ENCODE measurements at regions not wholly inside any gene's neighbourhood (a gene's known extent, or its start where the extent isn't known, plus 50 kb on each side); places are given as distances from the start of the nearest gene placed in this dataset.

GRCh38 chr5:125376059-125376641, 629.7 kb upstream of the ZNF608 start:
- no peak overlapping the region for H3K27ac ChIP-seq
- no peak for DNase-seq (ENCODE audit: low read depth, low spot score)

- no peak overlapping the region for H3K27ac ChIP-seq
- DNase-seq (ENCODE audit: low read depth, low spot score) = no peak
Observed at GRCh38 chr5:125377141-125377540, 630.7 kb upstream of the ZNF608 start.

- DNase-seq (ENCODE audit: low read depth, low spot score) = no peak
- no peak overlapping the region for H3K27ac ChIP-seq
Observed at GRCh38 chr5:125381290-125381689, 634.9 kb upstream of the ZNF608 start.

DNA sequence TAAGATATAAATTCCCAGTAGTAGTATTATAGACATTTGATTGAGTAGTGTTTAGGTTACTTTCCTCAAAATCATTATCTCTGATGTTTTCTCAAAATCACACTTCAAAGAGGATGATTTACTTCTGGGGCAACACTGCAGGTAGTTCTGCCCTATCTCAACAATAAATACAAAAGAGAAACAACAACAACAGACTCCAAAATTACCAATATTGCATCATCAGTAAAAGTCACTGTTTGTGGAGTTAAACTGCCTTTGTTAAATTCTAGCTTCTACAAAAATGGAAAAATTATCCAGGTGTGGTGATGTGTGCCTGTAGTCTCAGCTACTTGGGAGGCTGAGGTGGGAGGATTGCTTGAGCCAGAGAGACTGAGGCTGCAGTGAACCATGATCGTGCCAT, 637.6 kb upstream of the ZNF608 start:
- H3K27ac ChIP-seq = no peak overlapping the region

GRCh38 chr5:125390326-125390725, 643.9 kb upstream of the ZNF608 start:
- no peak for DNase-seq (ENCODE audit: low read depth, low spot score)

More for the DNA sequence above, 637.6 kb upstream of the ZNF608 start:
- no peak for DNase-seq (ENCODE audit: low read depth, low spot score)

DNA sequence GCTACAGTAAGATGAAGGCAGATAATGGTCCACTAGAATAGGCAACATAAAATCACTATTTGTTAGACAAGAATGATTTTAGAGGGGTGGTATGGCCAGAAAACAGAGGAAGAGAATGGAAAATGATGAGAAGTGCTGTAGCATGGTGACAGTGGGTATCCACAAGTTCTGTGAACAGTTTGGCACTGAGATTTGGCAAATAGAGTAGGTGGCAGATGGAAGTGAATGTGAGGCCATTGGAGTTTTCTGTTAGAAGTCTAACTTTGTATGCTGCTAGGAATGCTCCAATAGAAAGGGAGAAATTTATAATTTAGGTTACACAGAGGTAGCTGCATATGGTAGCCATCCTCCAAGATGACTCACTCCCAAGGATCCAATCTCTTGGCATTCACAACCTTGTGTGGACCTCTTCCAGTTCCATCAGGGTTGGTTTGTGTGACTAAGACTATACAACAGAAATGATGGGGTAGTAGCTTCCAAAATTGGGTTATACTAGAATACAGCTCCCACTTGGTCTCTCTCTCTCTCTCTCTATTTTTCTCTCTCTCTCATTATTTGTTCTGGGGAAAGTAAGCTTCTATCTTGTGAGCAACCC, 646.9 kb upstream of the ZNF608 start:
- DNase-seq (ENCODE audit: low read depth, low spot score) = no peak
- no peak overlapping the region for H3K27ac ChIP-seq

More at GRCh38 chr5:125390326-125390725, 643.9 kb upstream of the ZNF608 start:
- no peak overlapping the region for H3K27ac ChIP-seq

- peak overlapping the region; percentile 70 for H3K27ac ChIP-seq
- no peak for DNase-seq (ENCODE audit: low read depth, low spot score)
Observed at GRCh38 chr5:125394661-125395280, 648.3 kb upstream of the ZNF608 start.

DNA sequence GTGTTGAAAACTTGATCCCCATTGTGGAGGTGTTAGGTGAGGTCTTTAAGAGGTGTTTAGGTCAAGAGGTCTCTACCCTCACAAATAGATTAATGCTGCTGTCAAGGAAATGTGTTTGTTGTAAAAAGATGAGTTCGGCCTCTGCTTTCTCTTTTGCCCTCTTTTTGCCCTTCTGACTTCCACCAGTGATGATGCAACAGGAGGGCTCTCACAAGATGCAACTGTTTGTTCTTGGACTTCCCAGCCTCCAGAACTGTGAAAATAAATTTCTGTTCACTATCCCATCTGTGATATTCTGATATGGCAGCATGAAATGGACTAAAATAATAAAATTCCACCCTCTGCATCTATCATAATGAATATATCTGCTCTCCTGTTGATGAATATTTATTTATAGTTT, 650.0 kb upstream of the ZNF608 start:
- H3K27ac ChIP-seq = no peak overlapping the region
- DNase-seq (ENCODE audit: low read depth, low spot score) = no peak

DNA sequence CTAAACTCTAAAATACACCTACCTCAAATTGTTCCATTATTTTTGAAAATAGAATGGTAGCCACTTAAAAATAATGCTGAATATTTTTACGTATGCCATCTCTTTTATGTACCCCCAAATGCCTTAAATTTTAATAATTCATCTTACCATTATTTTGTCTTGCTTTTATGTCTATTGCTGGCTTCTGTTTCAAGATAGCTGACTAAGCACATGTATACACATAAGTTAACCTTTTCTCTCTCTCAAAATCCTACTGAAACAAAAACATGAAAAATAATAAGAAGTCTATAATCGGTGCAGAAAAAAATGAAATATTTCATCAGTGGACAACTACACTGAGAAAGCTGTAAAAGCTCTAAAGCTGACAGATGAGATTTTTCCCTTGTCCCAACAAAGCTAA, 652.0 kb upstream of the ZNF608 start:
- no peak overlapping the region for H3K27ac ChIP-seq
- DNase-seq (ENCODE audit: low read depth, low spot score) = no peak

DNA sequence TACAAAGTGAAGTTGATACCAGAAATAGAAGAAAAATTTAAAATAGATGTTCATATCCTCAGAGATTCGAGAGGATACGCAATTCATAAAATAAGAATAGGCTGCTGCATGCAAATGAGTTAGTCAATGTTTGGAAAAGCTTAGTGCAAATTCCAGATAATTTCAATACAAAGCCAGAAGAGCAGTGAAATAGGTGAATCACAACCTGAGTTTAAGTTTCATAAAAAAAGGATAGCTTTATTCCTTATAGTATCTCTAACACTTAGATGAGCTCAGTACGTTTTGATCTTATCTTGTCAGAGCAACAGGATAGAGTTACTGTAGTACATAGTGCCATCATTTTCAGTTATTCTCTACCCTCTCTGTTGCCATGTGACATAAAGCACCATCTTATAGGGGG, 653.4 kb upstream of the ZNF608 start:
- peak overlapping the region; percentile 75 for H3K27ac ChIP-seq
- DNase-seq (ENCODE audit: low read depth, low spot score) = no peak

GRCh38 chr5:125401724-125402622, 655.5 kb upstream of the ZNF608 start:
- no peak for DNase-seq (ENCODE audit: low read depth, low spot score)
- H3K27ac ChIP-seq = peak overlapping the region; percentile 75

GRCh38 chr5:125402787-125403186, 656.3 kb upstream of the ZNF608 start:
- DNase-seq (ENCODE audit: low read depth, low spot score) = no peak

DNA sequence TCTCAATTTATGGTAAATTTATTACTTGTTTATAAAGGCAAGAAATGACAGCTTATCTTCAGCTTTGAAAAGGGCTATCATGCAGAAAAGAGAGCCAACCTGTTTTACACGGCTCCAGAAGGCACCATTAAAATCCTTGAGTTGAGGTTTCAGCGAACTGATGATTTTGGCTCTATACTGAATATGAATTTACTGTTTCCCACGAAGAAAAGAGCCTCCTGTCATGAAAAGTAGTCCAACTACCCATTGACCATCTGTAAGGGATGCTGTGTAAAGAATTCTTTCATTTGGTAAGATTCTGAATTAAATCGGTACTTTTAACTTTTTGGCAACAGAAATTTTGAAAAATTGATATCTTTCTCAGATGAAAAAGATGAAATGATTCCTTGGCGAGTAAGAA, 657.6 kb upstream of the ZNF608 start:
- no peak for DNase-seq (ENCODE audit: low read depth, low spot score)
- no peak overlapping the region for H3K27ac ChIP-seq

More at GRCh38 chr5:125402787-125403186, 656.3 kb upstream of the ZNF608 start:
- peak overlapping the region; percentile 75 for H3K27ac ChIP-seq

DNA sequence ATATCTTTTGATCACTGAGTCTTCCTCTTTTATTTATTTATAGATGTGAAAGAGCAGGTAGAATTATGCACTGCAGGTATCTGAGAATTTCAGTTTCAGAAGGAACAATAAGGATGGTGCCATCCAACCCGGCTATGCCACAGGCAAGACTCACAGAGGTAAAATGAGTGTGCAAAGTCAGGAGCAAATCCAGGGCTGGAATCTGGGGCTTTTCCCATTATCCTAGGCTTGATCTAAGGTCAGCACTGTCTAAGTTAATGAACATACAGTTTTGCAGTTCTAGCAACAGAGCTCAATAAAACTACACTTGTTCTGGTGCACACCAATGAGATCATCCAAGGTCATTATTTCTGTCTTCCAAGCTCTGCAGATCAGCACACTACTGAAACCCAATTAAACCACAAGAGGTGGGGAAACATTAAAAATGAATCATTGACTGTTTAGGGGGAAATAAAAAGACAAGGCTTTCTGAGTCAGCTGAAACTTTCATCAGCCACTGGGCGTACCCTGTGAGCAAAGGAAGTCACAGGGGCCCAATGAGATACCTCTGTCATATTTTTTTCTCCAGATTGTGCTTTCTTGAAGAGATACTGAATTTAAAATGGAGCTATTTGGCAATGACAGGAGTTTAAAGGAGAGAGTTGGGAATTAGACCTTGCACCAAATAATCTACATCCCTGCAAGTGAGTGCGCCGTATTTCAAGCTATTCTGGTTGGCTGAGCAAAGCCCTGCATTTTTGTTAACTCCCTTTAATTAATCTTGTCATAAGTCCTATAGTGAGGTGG, 662.2 kb upstream of the ZNF608 start:
- peak overlapping the region; percentile 96 for H3K27ac ChIP-seq
- peak; percentile 91 for DNase-seq (ENCODE audit: low read depth, low spot score)

GRCh38 chr5:125409234-125409860, 662.9 kb upstream of the ZNF608 start:
- DNase-seq (ENCODE audit: low read depth, low spot score) = no peak
- peak overlapping the region; percentile 96 for H3K27ac ChIP-seq

GRCh38 chr5:125409861-125410536, 663.6 kb upstream of the ZNF608 start:
- H3K27ac ChIP-seq = peak overlapping the region; percentile 96
- DNase-seq (ENCODE audit: low read depth, low spot score) = no peak

GRCh38 chr5:125410537-125411070, 664.2 kb upstream of the ZNF608 start:
- H3K27ac ChIP-seq = peak overlapping the region; percentile 96
- DNase-seq (ENCODE audit: low read depth, low spot score) = no peak

- no peak for DNase-seq (ENCODE audit: low read depth, low spot score)
- H3K27ac ChIP-seq = peak overlapping the region; percentile 96
Observed at GRCh38 chr5:125411071-125411743, 664.8 kb upstream of the ZNF608 start.
